GM19238 (cell line): ENCODE measurements at regions not wholly inside any gene's neighbourhood (a gene's known extent, or its start where the extent isn't known, plus 50 kb on each side); places are given as distances from the start of the nearest gene placed in this dataset.

ENCODE experiments used
- DNase-seq: peaks from one replicate; pipeline ENCODE4 v3.0.0; 2011; ENCODE audit warnings: low spot score; ENCODE audit not compliant: insufficient read length

DNA sequence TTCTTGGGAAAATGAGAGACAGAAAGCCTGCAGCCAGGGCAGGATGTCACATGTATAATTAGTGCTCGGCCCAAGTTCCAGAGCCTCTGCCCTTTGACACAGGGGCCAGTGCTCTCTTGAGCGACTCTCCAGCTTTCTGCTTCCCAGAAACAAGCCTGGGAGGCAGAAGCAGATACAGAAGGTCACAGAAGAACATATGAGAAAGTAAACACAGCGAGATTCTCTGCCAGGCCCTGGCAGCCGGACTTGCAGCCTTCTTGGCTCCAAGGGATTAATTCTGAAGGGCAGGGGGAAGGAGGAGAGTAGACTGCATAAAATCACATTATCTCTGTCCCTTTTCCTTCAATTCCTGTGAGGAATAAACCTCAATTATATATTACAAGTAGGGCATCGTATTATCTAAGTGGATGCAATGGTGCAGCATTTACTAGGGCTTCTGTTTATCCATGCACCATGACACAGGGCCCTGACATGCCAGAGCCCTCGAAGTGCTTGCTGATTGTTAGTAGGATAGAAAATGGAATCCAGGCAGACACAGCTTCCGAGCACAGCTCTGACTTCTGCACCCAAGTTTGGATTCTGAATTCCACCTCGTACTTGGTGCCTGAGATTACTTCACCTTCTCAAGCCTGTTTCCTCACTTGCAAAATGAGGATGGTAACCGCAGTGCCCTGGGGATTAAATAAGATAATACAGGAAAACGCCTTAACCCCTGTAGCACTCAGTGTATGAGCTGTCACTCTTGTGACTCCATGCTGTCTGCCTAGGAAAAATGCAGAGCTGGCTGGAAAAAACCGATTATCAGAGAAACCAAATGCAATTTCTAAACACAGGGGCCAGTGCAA is 536.5 kb downstream of the TNS3 start:
- no peak for DNase-seq

GRCh38 chr7:47044625-47045024 is 537.3 kb downstream of the TNS3 start:
- DNase-seq, result no peak

DNA sequence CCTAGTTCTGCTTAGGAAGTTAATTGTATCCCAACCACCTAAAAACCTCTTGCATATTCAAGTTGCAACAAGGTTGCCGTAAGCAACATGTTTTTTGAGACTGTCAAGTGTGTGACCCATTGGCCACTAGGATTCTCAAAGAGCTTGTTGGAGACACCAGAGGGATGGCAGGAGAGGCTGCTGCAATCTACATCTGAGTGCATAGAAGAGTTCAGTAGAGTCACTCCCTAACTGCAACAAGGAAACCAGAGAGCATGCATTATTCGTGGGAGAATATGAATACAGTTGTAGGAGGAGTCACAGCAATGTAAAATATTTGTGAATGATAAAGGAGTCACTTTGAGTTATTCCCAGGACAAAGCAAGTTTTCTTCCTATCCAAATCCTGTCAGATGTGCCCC is 538.6 kb downstream of the TNS3 start:
- DNase-seq, result no peak

GRCh38 chr7:47042669-47043068 is 539.2 kb downstream of the TNS3 start:
- no peak for DNase-seq

GRCh38 chr7:47040795-47041347 is 541.0 kb downstream of the TNS3 start:
- no peak for DNase-seq

DNA sequence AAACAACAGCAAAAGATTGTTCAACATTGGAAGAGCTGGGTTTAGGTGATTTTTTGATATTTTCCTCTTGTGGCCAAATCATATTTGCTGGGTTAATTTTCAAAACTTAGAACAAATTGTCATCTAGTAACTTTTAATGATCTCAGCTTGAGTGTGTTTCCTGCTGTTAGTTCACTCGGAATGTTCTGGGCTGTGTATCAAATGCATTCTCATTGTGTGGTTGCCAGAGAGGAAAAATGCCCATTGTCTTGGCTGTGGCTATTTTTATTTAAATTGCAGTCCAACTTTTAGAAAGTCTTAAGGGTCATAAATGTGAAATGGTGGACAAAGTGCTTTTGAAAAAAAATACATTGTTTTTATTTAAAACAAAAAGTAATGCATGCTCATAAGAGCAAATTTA is 542.0 kb downstream of the TNS3 start:
- no peak for DNase-seq

DNA sequence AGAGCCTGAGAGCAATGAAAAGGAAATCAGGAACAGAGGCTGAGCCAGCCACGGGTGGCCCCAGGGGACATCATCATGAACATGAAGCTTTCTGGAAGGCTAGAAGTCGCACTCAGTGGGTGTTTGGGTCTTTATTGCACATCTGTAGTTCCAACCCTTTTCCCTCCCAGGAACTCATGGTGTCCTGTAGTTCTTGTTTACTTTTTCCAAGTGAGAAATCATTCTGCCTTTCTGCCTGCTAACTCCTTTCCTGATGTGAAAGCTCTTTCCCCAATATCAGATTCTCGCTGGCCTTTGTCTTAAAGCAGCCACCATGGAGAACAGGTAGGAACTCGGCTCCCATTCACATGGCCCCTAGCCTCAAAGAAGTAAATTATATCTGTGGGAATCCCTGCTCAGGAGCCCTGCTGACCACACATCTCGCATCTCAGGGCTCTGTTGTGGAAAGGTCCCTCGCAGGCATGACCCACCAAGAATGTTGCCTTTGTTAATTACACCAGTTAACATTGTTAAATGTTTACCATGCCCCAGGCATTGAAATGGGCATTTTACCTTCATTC is 542.7 kb downstream of the TNS3 start:
- DNase-seq, result no peak

GRCh38 chr7:47038621-47039020 is 543.3 kb downstream of the TNS3 start:
- no peak for DNase-seq

DNA sequence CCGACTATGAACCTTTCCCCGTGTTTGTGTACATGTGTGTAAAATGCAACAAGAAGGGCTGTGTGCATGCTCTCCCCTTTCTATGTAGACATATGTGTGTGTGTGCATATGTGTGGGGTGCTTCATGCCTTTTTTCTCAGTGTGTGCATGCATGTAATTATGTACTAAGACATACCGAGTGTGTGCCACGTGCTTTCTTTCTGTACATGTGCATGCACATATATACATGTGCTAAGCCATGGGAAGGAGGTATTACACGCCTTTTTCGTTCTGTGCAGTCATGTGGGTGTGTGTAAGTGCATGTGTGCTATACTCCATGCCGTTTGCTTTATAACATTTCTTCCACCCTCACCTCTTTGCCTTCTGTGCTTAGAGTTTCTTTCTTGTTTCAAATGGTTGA is 544.3 kb downstream of the TNS3 start:
- DNase-seq, result no peak

GRCh38 chr7:47036909-47037308 is 545.0 kb downstream of the TNS3 start:
- no peak for DNase-seq

DNA sequence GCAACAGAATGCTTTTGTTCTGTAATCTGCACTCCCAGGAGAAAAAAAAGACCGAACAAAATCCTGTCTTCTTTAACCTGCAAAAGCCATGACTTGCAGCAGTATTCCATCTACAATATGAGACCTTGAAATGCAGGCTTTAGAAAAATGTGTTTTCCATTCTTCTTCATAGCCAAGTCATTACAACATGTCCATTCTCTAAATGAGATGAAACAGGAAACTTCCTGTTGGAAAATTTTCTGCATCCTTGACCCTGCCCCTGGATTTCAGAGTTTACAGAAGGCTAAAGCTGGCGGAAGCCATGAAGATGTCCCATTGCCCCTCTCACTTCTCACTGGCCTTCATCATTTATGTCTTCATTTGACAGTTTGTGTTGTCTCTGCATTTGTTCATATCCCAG is 546.4 kb downstream of the TNS3 start:
- DNase-seq, result no peak

- no peak for DNase-seq
These were observed 547.7 kb downstream of the TNS3 start for GRCh38 chr7:47034180-47034579.

DNA sequence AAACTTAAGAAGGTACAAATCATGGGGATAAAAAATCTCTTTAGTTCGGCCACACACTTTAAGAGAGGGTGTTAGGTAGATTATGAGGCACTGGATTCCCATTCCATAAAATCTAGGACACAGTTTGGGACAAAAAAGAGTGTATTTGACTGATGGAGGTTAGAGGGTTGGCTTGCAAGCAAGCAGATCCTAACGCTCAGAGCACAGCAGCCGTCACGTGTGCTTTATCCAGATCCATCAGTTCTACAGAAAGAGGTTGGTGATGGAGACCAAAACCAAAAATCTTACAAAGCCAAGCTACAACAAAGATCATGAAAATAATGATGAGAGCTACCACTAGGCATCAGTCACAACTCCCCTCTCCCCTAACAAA is 549.4 kb downstream of the TNS3 start:
- no peak for DNase-seq

- no peak for DNase-seq
These were observed 550.0 kb downstream of the TNS3 start for GRCh38 chr7:47031786-47032535.

- no peak for DNase-seq
These were observed 553.6 kb downstream of the TNS3 start for GRCh38 chr7:47028284-47028683.

GRCh38 chr7:47027695-47028240 is 554.1 kb downstream of the TNS3 start:
- no peak for DNase-seq

DNA sequence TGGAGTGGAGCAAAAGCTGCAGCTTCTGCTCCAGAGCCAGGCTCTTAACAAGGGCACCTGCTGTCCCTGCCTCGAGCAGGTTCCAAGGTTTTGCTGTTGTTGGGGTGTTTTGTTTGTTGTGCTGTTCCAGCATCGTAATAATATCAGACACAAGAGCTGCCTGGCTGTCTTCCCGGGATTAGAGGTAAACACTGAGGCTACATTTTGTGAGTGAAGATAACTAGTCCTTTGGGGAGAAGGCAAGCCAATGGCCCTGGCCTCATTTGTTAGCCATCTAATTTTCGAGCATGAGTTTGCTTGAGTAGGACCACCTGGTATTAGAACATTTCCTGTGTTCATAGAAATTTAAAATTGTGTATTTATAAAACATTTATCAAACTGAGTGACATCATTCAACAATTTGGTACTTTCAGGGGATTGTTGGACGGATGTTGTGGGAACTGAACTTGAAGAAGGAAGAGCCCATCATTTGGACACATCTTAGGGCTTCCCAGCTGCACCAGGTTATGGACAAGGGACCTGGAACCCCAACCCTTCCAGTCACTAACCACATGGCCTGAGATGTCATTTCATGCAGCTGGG is 555.0 kb downstream of the TNS3 start:
- no peak for DNase-seq

DNA sequence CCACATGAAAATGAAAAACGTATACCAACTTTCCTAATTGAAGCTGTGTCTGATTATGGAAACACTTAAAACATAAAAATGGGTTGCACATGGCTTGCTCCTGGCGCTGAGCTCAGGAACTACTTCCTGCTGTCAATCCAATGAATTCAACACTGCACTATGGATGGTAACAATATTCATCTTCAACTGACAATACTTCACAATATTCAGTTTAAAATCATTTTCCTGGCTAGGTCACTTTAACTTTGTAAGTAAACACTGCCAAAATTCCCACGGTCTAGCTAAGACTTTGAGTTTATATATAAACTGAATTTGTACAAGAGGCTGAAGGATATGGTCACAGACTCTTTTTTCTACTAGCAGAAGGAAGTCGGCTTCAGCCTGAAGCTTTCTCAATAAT is 556.9 kb downstream of the TNS3 start:
- no peak for DNase-seq

GRCh38 chr7:47008461-47008860 is 573.5 kb downstream of the TNS3 start:
- DNase-seq, result no peak

GRCh38 chr7:47007471-47007870 is 574.4 kb downstream of the TNS3 start:
- DNase-seq, result no peak

- no peak for DNase-seq
These were observed 581.4 kb downstream of the TNS3 start for GRCh38 chr7:47000561-47000960.

- DNase-seq, result no peak
These were observed 582.0 kb downstream of the TNS3 start for GRCh38 chr7:46999866-47000265.
